Hepatocyte (in vitro differentiated cells): ENCODE measurements at regions not wholly inside any gene's neighbourhood (a gene's known extent, or its start where the extent isn't known, plus 50 kb on each side); places are given as distances from the start of the nearest gene placed in this dataset.

Experiments
- DNase-seq: peaks from one replicate; pipeline ENCODE4 v3.0.0-alpha.2; 2016; ENCODE audit warnings: low spot score
- H2AFZ ChIP-seq: fragments of 200-600 bp; sonication (generic); 2 replicates; pipeline ENCODE4 v1.6.0; 2016; ENCODE audit warnings: antibody characterized with exemption, mild to moderate bottlenecking
- H3K27ac ChIP-seq: fragments of 200-600 bp; sonication (generic); 2 replicates; pipeline ENCODE4 v1.5.1; 2016; ENCODE audit warnings: mild to moderate bottlenecking
- H3K27me3 ChIP-seq: fragments of 200-600 bp; sonication (generic); 2 replicates; pipeline ENCODE4 v1.6.1; 2016
- H3K36me3 ChIP-seq: fragments of 200-600 bp; sonication (generic); replicated peaks from 2 replicates; pipeline ENCODE4 v1.5.1; 2016; ENCODE audit warnings: low read depth; ENCODE audit not compliant: insufficient read depth
- H3K4me1 ChIP-seq: fragments of 200-600 bp; sonication (generic); 2 replicates; pipeline ENCODE4 v1.5.1; 2016; ENCODE audit warnings: mild to moderate bottlenecking, moderate library complexity; ENCODE audit not compliant: insufficient read depth
- H3K4me2 ChIP-seq: fragments of 200-600 bp; sonication (generic); 2 replicates; pipeline ENCODE4 v1.6.0; 2016
- H3K4me3 ChIP-seq: fragments of 200-600 bp; sonication (generic); 2 replicates; pipeline ENCODE4 v1.5.1; 2016; ENCODE audit warnings: mild to moderate bottlenecking
- H3K79me2 ChIP-seq: fragments of 200-600 bp; sonication (generic); 2 replicates; pipeline ENCODE4 v1.6.0; 2017; ENCODE audit warnings: mild to moderate bottlenecking
- H3K9me2 ChIP-seq: fragments of 200-600 bp; sonication (generic); replicated peaks from 2 replicates; pipeline ENCODE4 v1.6.0; 2017; ENCODE audit warnings: mild to moderate bottlenecking; ENCODE audit not compliant: insufficient read depth
- H3K9me3 ChIP-seq: fragments of 200-600 bp; sonication (generic); 2 replicates; pipeline ENCODE4 v1.5.1; 2016; ENCODE audit warnings: low read depth, mild to moderate bottlenecking
- H4K20me1 ChIP-seq: fragments of 200-600 bp; sonication (generic); 2 replicates; pipeline ENCODE4 v1.6.0; 2016; ENCODE audit warnings: mild to moderate bottlenecking; ENCODE audit not compliant: insufficient read depth, poor library complexity, severe bottlenecking
- CTCF ChIP-seq: fragments of 200-600 bp; sonication (generic); IDR thresholded peaks from 2 replicates; pipeline ENCODE4 v1.5.1; 2016; ENCODE audit warnings: antibody characterized with exemption, mild to moderate bottlenecking; ENCODE audit not compliant: poor library complexity
- EZH2 ChIP-seq: fragments of 200-600 bp; sonication (generic); IDR thresholded peaks from 2 replicates; pipeline ENCODE4 v1.6.1; 2016; ENCODE audit warnings: antibody characterized with exemption, mild to moderate bottlenecking, borderline replicate concordance
- EZH2phosphoT487 ChIP-seq: fragments of 200-600 bp; sonication (generic); IDR thresholded peaks from one replicate; pipeline ENCODE4 v1.6.1; 2018; ENCODE audit warnings: antibody characterized with exemption, mild to moderate bottlenecking, low read depth, moderate library complexity; ENCODE audit not compliant: unreplicated experiment, severe bottlenecking
- WGBS: methylation state at CpG from one replicate; pipeline ENCODE4 v1.1.6; 2016; ENCODE audit warnings: low lambda C conversion rate; ENCODE audit errors: missing lambda C conversion rate; 5-methylcytosine and 5-hydroxymethylcytosine counted together

GRCh38 chr1:29785137-29785527 is 548.8 kb downstream of the PTPRU start:
- 82% methylated on average over 6 of the region's 7 CpGs for WGBS

GRCh38 chr1:29784276-29785136 is 548.2 kb downstream of the PTPRU start:
- no peaks in the 10 kb centered on the region for H3K36me3 ChIP-seq
- WGBS: 90% methylated on average over 10 of the region's 10 CpGs

More at GRCh38 chr1:29785137-29785527, 548.8 kb downstream of the PTPRU start:
- Histone ChIP-seq H3K36me3 (no peaks in the 10 kb centered on the region), H3K4me2 (no peak overlapping the region), H4K20me1 (no peaks in the 10 kb centered on the region), H2AFZ (no peak overlapping the region), H3K79me2 (no peaks in the 10 kb centered on the region), H3K4me1 (no peaks in the 10 kb centered on the region), H3K27me3 (peaks cover 12% of the 10 kb centered on the region), H3K27ac (no peak overlapping the region), H3K4me3 (no peak overlapping the region), H3K9me3 (no peaks in the 10 kb centered on the region), H3K9me2 (no peaks in the 10 kb centered on the region)
- DNase-seq: no peak
- TF ChIP-seq EZH2phosphoT487 (no peak), EZH2 (no peak), CTCF (no peak)

GRCh38 chr1:29783508-29784275 is 547.4 kb downstream of the PTPRU start:
- no peak overlapping the region for H3K4me2 ChIP-seq
- no peaks in the 10 kb centered on the region for H3K36me3 ChIP-seq
- H3K27me3 ChIP-seq: peaks cover 12% of the 10 kb centered on the region
- H3K9me2 ChIP-seq: no peaks in the 10 kb centered on the region
- no peaks in the 10 kb centered on the region for H3K79me2 ChIP-seq
- H3K27ac ChIP-seq: no peak overlapping the region
- no peak overlapping the region for H3K4me3 ChIP-seq
- no peaks in the 10 kb centered on the region for H4K20me1 ChIP-seq
- H3K9me3 ChIP-seq: no peaks in the 10 kb centered on the region
- WGBS: 83% methylated on average over 16 of the region's 17 CpGs
- H3K4me1 ChIP-seq: no peaks in the 10 kb centered on the region
- H2AFZ ChIP-seq: no peak overlapping the region
- TF ChIP-seq CTCF: no peak
- TF ChIP-seq EZH2phosphoT487: no peak
- TF ChIP-seq EZH2: no peak
- no peak for DNase-seq

More at GRCh38 chr1:29784276-29785136, 548.2 kb downstream of the PTPRU start:
- Histone ChIP-seq H4K20me1 (no peaks in the 10 kb centered on the region), H3K27ac (no peak overlapping the region), H3K79me2 (no peaks in the 10 kb centered on the region), H3K9me3 (no peaks in the 10 kb centered on the region), H3K27me3 (peaks cover 12% of the 10 kb centered on the region), H3K4me3 (no peak overlapping the region), H2AFZ (no peak overlapping the region), H3K4me2 (no peak overlapping the region), H3K9me2 (no peaks in the 10 kb centered on the region), H3K4me1 (no peaks in the 10 kb centered on the region)
- no peak for TF ChIP-seq CTCF
- no peak for TF ChIP-seq EZH2
- no peak for TF ChIP-seq EZH2phosphoT487
- no peak for DNase-seq
